Keratinocyte (primary cell): ENCODE measurements at regions not wholly inside any gene's neighbourhood (a gene's known extent, or its start where the extent isn't known, plus 50 kb on each side); places are given as distances from the start of the nearest gene placed in this dataset.

Source experiments
- DNase-seq: peaks from one replicate; pipeline ENCODE4 v3.0.0-alpha.2; 2011; ENCODE audit warnings: low read depth, missing footprints, low spot score
- FAIRE-seq: peaks from 2 replicates; lab custom pipeline; 2011; peaks lifted over from hg19 to GRCh38; lab: Jason Lieb, UNC
- H2AFZ ChIP-seq: 2 replicates; pipeline ENCODE4 v1.6.0; 2012; ENCODE audit warnings: low read length, control low read depth, inconsistent platforms; ENCODE audit not compliant: control insufficient read depth
- H3K27ac ChIP-seq: 2 replicates; pipeline ENCODE4 v1.5.1; 2011; ENCODE audit warnings: low read length; ENCODE audit not compliant: control insufficient read depth, insufficient read depth
- H3K27me3 ChIP-seq: 3 replicates; pipeline ENCODE4 v1.6.0; 2011; ENCODE audit warnings: low read length; ENCODE audit not compliant: control insufficient read depth, insufficient read depth; ENCODE audit errors: extremely low read depth
- H3K36me3 ChIP-seq, 2 experiments: 2 replicates in 1 of 2; 3 replicates in 1 of 2; pipeline ENCODE4 v1.5.1; 2011; ENCODE audit warnings: low read length in 2 of 2, mild to moderate bottlenecking in 1 of 2; ENCODE audit not compliant: control insufficient read depth in 2 of 2, insufficient read depth in 2 of 2; ENCODE audit errors: extremely low read depth in 1 of 2
- H3K4me1 ChIP-seq: 3 replicates; pipeline ENCODE4 v1.5.1; 2011; ENCODE audit warnings: low read length; ENCODE audit not compliant: control insufficient read depth, insufficient read depth; ENCODE audit errors: extremely low read depth
- H3K4me2 ChIP-seq: 3 replicates; pipeline ENCODE4 v1.6.0; 2011; ENCODE audit warnings: low read depth, low read length; ENCODE audit not compliant: control insufficient read depth, insufficient read depth; ENCODE audit errors: extremely low read depth
- H3K4me3 ChIP-seq, 3 experiments: fragments of 200-600 bp in 1 of 3; sonication (generic) in 1 of 3; 2 replicates in 2 of 3; 3 replicates in 1 of 3; pipeline ENCODE4 v1.5.1; 2011 to 2016; ENCODE audit warnings: low read length in 3 of 3, mild to moderate bottlenecking in 3 of 3, control low read depth in 2 of 3, inconsistent platforms in 1 of 3, low read depth in 1 of 3, mixed read lengths in 1 of 3, mixed run types in 1 of 3, moderate library complexity in 1 of 3; ENCODE audit not compliant: control insufficient read depth in 2 of 3, insufficient read depth in 2 of 3; ENCODE audit errors: extremely low read depth in 1 of 3
- H3K79me2 ChIP-seq: 2 replicates; pipeline ENCODE4 v1.6.0; 2012; ENCODE audit warnings: low read length; ENCODE audit not compliant: control insufficient read depth, insufficient read depth
- H3K9ac ChIP-seq: 3 replicates; pipeline ENCODE4 v1.6.0; 2011; ENCODE audit warnings: low read length; ENCODE audit not compliant: control insufficient read depth, insufficient read depth; ENCODE audit errors: extremely low read depth
- H3K9me1 ChIP-seq: 3 replicates; pipeline ENCODE4 v1.6.0; 2011; ENCODE audit warnings: low read length; ENCODE audit not compliant: control insufficient read depth, insufficient read depth; ENCODE audit errors: extremely low read depth
- H3K9me3 ChIP-seq: 2 replicates; pipeline ENCODE4 v1.5.1; 2012; ENCODE audit warnings: low read depth, low read length; ENCODE audit not compliant: control insufficient read depth
- H4K20me1 ChIP-seq: 3 replicates; pipeline ENCODE4 v1.6.0; 2011; ENCODE audit warnings: low read length; ENCODE audit not compliant: control insufficient read depth, insufficient read depth; ENCODE audit errors: extremely low read depth
- EZH2 ChIP-seq: IDR thresholded peaks from one replicate; pipeline ENCODE4 v1.6.1; 2012; ENCODE audit warnings: inconsistent platforms, mild to moderate bottlenecking, low read length, moderate library complexity
- dilution Hi-C: fragments of 300-500 bp; cut with MboI; formaldehyde crosslinking; loops from one replicate; pipeline ENCODE4 v1.7.0; 2020; ENCODE audit warnings: low sequenced_read_pairs; ENCODE audit not compliant: extremely low pct_ligation_motif_present
- TF ChIP-seq, protein P1 (sequence below), 3 experiments: IDR thresholded peaks in 1 of 3; conservative IDR thresholded peaks in 1 of 3; optimal IDR thresholded peaks in 1 of 3; 2 replicates in 2 of 3; 3 replicates in 1 of 3; pipeline versions ENCODE3 to v1.5.1; 2011; ENCODE audit warnings: low read length in 3 of 3, mild to moderate bottlenecking in 3 of 3, moderate library complexity in 2 of 3, control low read depth in 1 of 3, inconsistent platforms in 1 of 3; ENCODE audit not compliant: insufficient read depth in 2 of 3; ENCODE audit errors: extremely low read depth in 1 of 3

GRCh38 chr22:49406047-49406650 lies 421.5 kb downstream of the BRD1 start:
- no peak for TF ChIP-seq EZH2
- TF ChIP-seq, protein P1, sequence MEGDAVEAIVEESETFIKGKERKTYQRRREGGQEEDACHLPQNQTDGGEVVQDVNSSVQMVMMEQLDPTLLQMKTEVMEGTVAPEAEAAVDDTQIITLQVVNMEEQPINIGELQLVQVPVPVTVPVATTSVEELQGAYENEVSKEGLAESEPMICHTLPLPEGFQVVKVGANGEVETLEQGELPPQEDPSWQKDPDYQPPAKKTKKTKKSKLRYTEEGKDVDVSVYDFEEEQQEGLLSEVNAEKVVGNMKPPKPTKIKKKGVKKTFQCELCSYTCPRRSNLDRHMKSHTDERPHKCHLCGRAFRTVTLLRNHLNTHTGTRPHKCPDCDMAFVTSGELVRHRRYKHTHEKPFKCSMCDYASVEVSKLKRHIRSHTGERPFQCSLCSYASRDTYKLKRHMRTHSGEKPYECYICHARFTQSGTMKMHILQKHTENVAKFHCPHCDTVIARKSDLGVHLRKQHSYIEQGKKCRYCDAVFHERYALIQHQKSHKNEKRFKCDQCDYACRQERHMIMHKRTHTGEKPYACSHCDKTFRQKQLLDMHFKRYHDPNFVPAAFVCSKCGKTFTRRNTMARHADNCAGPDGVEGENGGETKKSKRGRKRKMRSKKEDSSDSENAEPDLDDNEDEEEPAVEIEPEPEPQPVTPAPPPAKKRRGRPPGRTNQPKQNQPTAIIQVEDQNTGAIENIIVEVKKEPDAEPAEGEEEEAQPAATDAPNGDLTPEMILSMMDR (optimal IDR thresholded peaks at IDR 0.05 in 1 of 3, IDR thresholded peaks at IDR 0.05 in 1 of 3, conservative IDR thresholded peaks at IDR 0.05 in 1 of 3; ENCODE audit: extremely low read depth in 1 of 3, insufficient read depth in 2 of 3, low read length in 3 of 3), result no peak
- Histone ChIP-seq H2AFZ (no peak overlapping the region), H3K4me1 (no peaks in the 10 kb centered on the region), H3K27ac (no peak overlapping the region), H3K4me3 (no peak overlapping the region), H3K9ac (no peak overlapping the region), H4K20me1 (no peaks in the 10 kb centered on the region), H3K36me3 (no peaks in the 10 kb centered on the region), H3K9me3 (peaks cover 18% of the 10 kb centered on the region), H3K4me2 (no peak overlapping the region), H3K79me2 (no peaks in the 10 kb centered on the region), H3K9me1 (no peaks in the 10 kb centered on the region), H3K27me3 (no peaks in the 10 kb centered on the region)
- DNase-seq, result no peak
- dilution Hi-C loops, result no loop called here
- FAIRE-seq, result no peak

- Histone ChIP-seq H4K20me1 (no peaks in the 10 kb centered on the region), H3K36me3 (no peaks in the 10 kb centered on the region), H3K9me3 (peaks cover 19% of the 10 kb centered on the region), H3K4me1 (no peaks in the 10 kb centered on the region), H3K9ac (no peak overlapping the region), H3K9me1 (no peaks in the 10 kb centered on the region), H3K79me2 (no peaks in the 10 kb centered on the region), H2AFZ (no peak overlapping the region), H3K27ac (no peak overlapping the region), H3K27me3 (no peaks in the 10 kb centered on the region), H3K4me2 (no peak overlapping the region), H3K4me3 (no peak overlapping the region)
- DNase-seq (no peak), FAIRE-seq (no peak)
- TF ChIP-seq, protein P1 (optimal IDR thresholded peaks at IDR 0.05 in 1 of 3, IDR thresholded peaks at IDR 0.05 in 1 of 3, conservative IDR thresholded peaks at IDR 0.05 in 1 of 3; ENCODE audit: extremely low read depth in 1 of 3, insufficient read depth in 2 of 3, low read length in 3 of 3), result no peak
- no peak for TF ChIP-seq EZH2
- dilution Hi-C loops, result no loop called here
Measured at GRCh38 chr22:49405590-49405989, 422.1 kb downstream of the BRD1 start.
